Activated CD8-positive, alpha-beta memory T cell treated with anti-CD3 and anti-CD28 coated beads for 36 hours (primary cell): ENCODE measurements at regions not wholly inside any gene's neighbourhood (a gene's known extent, or its start where the extent isn't known, plus 50 kb on each side); places are given as distances from the start of the nearest gene placed in this dataset.

Experiments used
- CTCF ChIA-PET: fragments of 350-600 bp; sonication (Branson Sonifier 250); formaldehyde crosslinking; loops from one replicate; lab custom pipeline; 2021; ENCODE audit warnings: antibody characterized with exemption; lab: Charles Lee
- POLR2A ChIA-PET: fragments of 350-600 bp; sonication (Branson Sonifier 250); formaldehyde crosslinking; loops from one replicate; lab custom pipeline; 2021; ENCODE audit warnings: antibody characterized with exemption; lab: Charles Lee

- ChIA-PET POLR2A (no interaction called here), CTCF (no interaction called here)
These were observed 52.4 kb downstream of the CBLL2 start for GRCh38 chrX:22325096-22325495.

GRCh38 chrX:22329783-22330182 lies 57.1 kb downstream of the CBLL2 start:
- ChIA-PET CTCF (no interaction called here), POLR2A (interaction anchor here (0.7 kb wide), 1 partner anchor 289 kb away, joined by 9 read pairs; no protein-coding TSS in a partner anchor)

- ChIA-PET POLR2A (no interaction called here), CTCF (no interaction called here)
These were observed 66.0 kb downstream of the CBLL2 start for GRCh38 chrX:22338740-22339139.

GRCh38 chrX:22339459-22339858 lies 66.7 kb downstream of the CBLL2 start:
- ChIA-PET CTCF (no interaction called here), POLR2A (no interaction called here)

- ChIA-PET CTCF (no interaction called here), POLR2A (no interaction called here)
These were observed 67.4 kb downstream of the CBLL2 start for GRCh38 chrX:22340022-22340616.

GRCh38 chrX:22343192-22343591 lies 70.5 kb downstream of the CBLL2 start:
- ChIA-PET POLR2A (no interaction called here), CTCF (no interaction called here)

- ChIA-PET CTCF (no interaction called here), POLR2A (no interaction called here)
These were observed 73.2 kb downstream of the CBLL2 start for GRCh38 chrX:22345884-22346283.

- POLR2A ChIA-PET = no interaction called here
- CTCF ChIA-PET = no interaction called here
These were observed 74.8 kb downstream of the CBLL2 start for GRCh38 chrX:22347491-22347890.

GRCh38 chrX:22349116-22349515 lies 76.4 kb downstream of the CBLL2 start:
- POLR2A ChIA-PET = no interaction called here
- CTCF ChIA-PET = no interaction called here

- CTCF ChIA-PET = no interaction called here
- POLR2A ChIA-PET = no interaction called here
These were observed 78.4 kb downstream of the CBLL2 start for GRCh38 chrX:22351076-22351475.

GRCh38 chrX:22351966-22352365 lies 79.3 kb downstream of the CBLL2 start:
- ChIA-PET POLR2A (no interaction called here), CTCF (no interaction called here)

- ChIA-PET POLR2A (no interaction called here), CTCF (no interaction called here)
These were observed 84.9 kb downstream of the CBLL2 start for GRCh38 chrX:22357621-22358020.

- CTCF ChIA-PET = no interaction called here
- POLR2A ChIA-PET = no interaction called here
These were observed 87.4 kb downstream of the CBLL2 start for GRCh38 chrX:22360129-22360528.

- CTCF ChIA-PET = no interaction called here
- POLR2A ChIA-PET = no interaction called here
These were observed 92.7 kb downstream of the CBLL2 start for GRCh38 chrX:22365460-22365859.

- ChIA-PET CTCF (no interaction called here), POLR2A (no interaction called here)
These were observed 93.5 kb downstream of the CBLL2 start for GRCh38 chrX:22366166-22366702.

GRCh38 chrX:22366906-22367305 lies 94.2 kb downstream of the CBLL2 start:
- POLR2A ChIA-PET = no interaction called here
- CTCF ChIA-PET = no interaction called here

- CTCF ChIA-PET = no interaction called here
- POLR2A ChIA-PET = no interaction called here
These were observed 100.4 kb downstream of the CBLL2 start for GRCh38 chrX:22373094-22373493.

GRCh38 chrX:22373766-22374165 lies 101.1 kb downstream of the CBLL2 start:
- ChIA-PET POLR2A (no interaction called here), CTCF (no interaction called here)

- CTCF ChIA-PET = no interaction called here
- POLR2A ChIA-PET = no interaction called here
These were observed 103.7 kb downstream of the CBLL2 start for GRCh38 chrX:22376369-22376768.

GRCh38 chrX:22378296-22378695 lies 105.6 kb downstream of the CBLL2 start:
- ChIA-PET CTCF (no interaction called here), POLR2A (no interaction called here)

- ChIA-PET POLR2A (no interaction called here), CTCF (no interaction called here)
These were observed 111.3 kb downstream of the CBLL2 start for GRCh38 chrX:22383988-22384387.
